Kidney glomerular epithelial cell (primary cell): ENCODE measurements at regions not wholly inside any gene's neighbourhood (a gene's known extent, or its start where the extent isn't known, plus 50 kb on each side); places are given as distances from the start of the nearest gene placed in this dataset.
"Not testable (repeated sequence)": the region's sequence is repeated elsewhere in the genome, so short reads cannot be mapped to it uniquely, and the experiment has no call there.

ENCODE experiments used
- DNase-seq: peaks from one replicate; lab custom pipeline; 2025; lab: John Stamatoyannopoulos, UW

GRCh38 chr2:239819974-239820555, 205.1 kb downstream of the NDUFA10 start:
- DNase-seq = peak; percentile 33

GRCh38 chr2:239819091-239819973, 205.8 kb downstream of the NDUFA10 start:
- no peak for DNase-seq

- DNase-seq = no peak
These were observed 206.6 kb downstream of the NDUFA10 start for GRCh38 chr2:239818531-239819011.

- no peak for DNase-seq
These were observed 207.1 kb downstream of the NDUFA10 start for GRCh38 chr2:239818086-239818485.

- DNase-seq = not testable (repeated sequence)
These were observed 207.6 kb downstream of the NDUFA10 start for GRCh38 chr2:239817468-239818031.

- no peak for DNase-seq
These were observed 208.3 kb downstream of the NDUFA10 start for GRCh38 chr2:239816576-239817467.

- DNase-seq = no peak
These were observed 209.5 kb downstream of the NDUFA10 start for GRCh38 chr2:239815671-239816070.

- no peak for DNase-seq
These were observed 210.1 kb downstream of the NDUFA10 start for GRCh38 chr2:239814861-239815601.

- no peak for DNase-seq
These were observed 210.9 kb downstream of the NDUFA10 start for GRCh38 chr2:239814116-239814860.

GRCh38 chr2:239813261-239814115, 211.7 kb downstream of the NDUFA10 start:
- no peak for DNase-seq

- no peak for DNase-seq
These were observed 213.2 kb downstream of the NDUFA10 start for GRCh38 chr2:239811806-239812560.

GRCh38 chr2:239811111-239811781, 213.9 kb downstream of the NDUFA10 start:
- DNase-seq = no peak

- DNase-seq = no peak
These were observed 215.8 kb downstream of the NDUFA10 start for GRCh38 chr2:239809391-239809790.

- no peak for DNase-seq
These were observed 217.6 kb downstream of the NDUFA10 start for GRCh38 chr2:239807568-239807967.

GRCh38 chr2:239806758-239807434, 218.2 kb downstream of the NDUFA10 start:
- no peak for DNase-seq

- no peak for DNase-seq
These were observed 218.9 kb downstream of the NDUFA10 start for GRCh38 chr2:239806276-239806675.

- DNase-seq = no peak
These were observed 219.7 kb downstream of the NDUFA10 start for GRCh38 chr2:239805414-239805813.

- no peak for DNase-seq
These were observed 220.2 kb downstream of the NDUFA10 start for GRCh38 chr2:239805043-239805329.
